RCC 7860 (cell line): ENCODE measurements at regions not wholly inside any gene's neighbourhood (a gene's known extent, or its start where the extent isn't known, plus 50 kb on each side); places are given as distances from the start of the nearest gene placed in this dataset.

Source experiments
- DNase-seq: peaks from one replicate; pipeline ENCODE4 v3.0.0-alpha.2; 2015; ENCODE audit warnings: low spot score
- FAIRE-seq: peaks from 2 replicates; lab custom pipeline; 2012; peaks lifted over from hg19 to GRCh38; lab: Jason Lieb, UNC

- FAIRE-seq = no peak
- DNase-seq = no peak
Measured at GRCh38 chr10:69684020-69684980, 54.3 kb downstream of the FAM241B start.

- FAIRE-seq = no peak
- no peak for DNase-seq
Measured at GRCh38 chr10:69684981-69685353, 54.9 kb downstream of the FAM241B start.

GRCh38 chr10:69685426-69685801 lies 55.4 kb downstream of the FAM241B start:
- DNase-seq = no peak
- FAIRE-seq = no peak

- FAIRE-seq = peak; percentile 55
- peak; percentile 87 for DNase-seq
Measured at GRCh38 chr10:69685802-69686585, 55.9 kb downstream of the FAM241B start.

GRCh38 chr10:69686866-69687265 lies 56.8 kb downstream of the FAM241B start:
- no peak for DNase-seq
- FAIRE-seq = no peak

- no peak for DNase-seq
- FAIRE-seq = no peak
Measured at GRCh38 chr10:69687426-69687825, 57.4 kb downstream of the FAM241B start.

- DNase-seq (no peak), FAIRE-seq (no peak)
Measured at GRCh38 chr10:69692267-69692666, 62.2 kb downstream of the FAM241B start.

GRCh38 chr10:69692891-69693290 lies 62.8 kb downstream of the FAM241B start:
- FAIRE-seq (no peak), DNase-seq (no peak)

- FAIRE-seq (no peak), DNase-seq (no peak)
Measured at GRCh38 chr10:69693886-69694285, 63.8 kb downstream of the FAM241B start.

- DNase-seq (peak; percentile 90), FAIRE-seq (peak; percentile 64)
Measured at GRCh38 chr10:69696073-69696731, 66.2 kb downstream of the FAM241B start.

- no peak for FAIRE-seq
- no peak for DNase-seq
Measured at GRCh38 chr10:69697006-69697405, 67.0 kb downstream of the FAM241B start.

GRCh38 chr10:69703256-69703655 lies 73.2 kb downstream of the FAM241B start:
- DNase-seq = no peak
- no peak for FAIRE-seq

- DNase-seq (peak; percentile 7), FAIRE-seq (peak; percentile 20)
Measured at GRCh38 chr10:69703766-69704630, 74.0 kb downstream of the FAM241B start.

GRCh38 chr10:69709366-69709941 lies 79.4 kb downstream of the FAM241B start:
- FAIRE-seq (no peak), DNase-seq (no peak)

GRCh38 chr10:69710008-69710888 lies 80.2 kb downstream of the FAM241B start:
- DNase-seq (no peak), FAIRE-seq (no peak)

GRCh38 chr10:69712342-69712741 lies 82.3 kb downstream of the FAM241B start:
- DNase-seq = no peak
- FAIRE-seq = no peak

- FAIRE-seq (no peak), DNase-seq (no peak)
Measured at GRCh38 chr10:69714572-69714971, 84.5 kb downstream of the FAM241B start.

- DNase-seq (no peak), FAIRE-seq (no peak)
Measured at GRCh38 chr10:69715156-69715898, 85.3 kb downstream of the FAM241B start.
